Skeletal muscle tissue (tissue), 3 donors: ENCODE measurements at regions not wholly inside any gene's neighbourhood (a gene's known extent, or its start where the extent isn't known, plus 50 kb on each side); places are given as distances from the start of the nearest gene placed in this dataset.

Experiments
- H3K27ac ChIP-seq: one replicate; pipeline ENCODE4 v1.7.0; 2013; ENCODE audit warnings: mild to moderate bottlenecking, low read depth, low read length, inconsistent platforms
- H3K27me3 ChIP-seq, 3 donors: one replicate each; pipeline ENCODE4 v1.7.0; 2013; ENCODE audit warnings: low read length in 3 of 3; ENCODE audit not compliant: control insufficient read depth in 3 of 3, insufficient read depth in 3 of 3
- H3K36me3 ChIP-seq, 3 donors: one replicate each; pipeline ENCODE4 v1.7.0; 2013; ENCODE audit warnings: low read length in 3 of 3; ENCODE audit not compliant: control insufficient read depth in 3 of 3, insufficient read depth in 3 of 3
- H3K4me1 ChIP-seq, 3 donors: one replicate each; pipeline ENCODE4 v1.7.0; 2013; ENCODE audit warnings: low read length in 3 of 3, mild to moderate bottlenecking in 3 of 3; ENCODE audit not compliant: control insufficient read depth in 3 of 3, insufficient read depth in 3 of 3
- H3K4me3 ChIP-seq, 3 donors: one replicate each; pipeline ENCODE4 v1.7.0; 2013; ENCODE audit warnings: low read length in 3 of 3
- H3K9ac ChIP-seq, 3 donors: one replicate each; pipeline ENCODE4 v1.7.0; 2013; ENCODE audit warnings: low read length in 3 of 3, mild to moderate bottlenecking in 3 of 3, moderate library complexity in 2 of 3, low read depth in 1 of 3
- H3K9me3 ChIP-seq, 3 donors: one replicate each; pipeline ENCODE4 v1.7.0; 2013; ENCODE audit warnings: low read length in 3 of 3; ENCODE audit not compliant: control insufficient read depth in 3 of 3
- donor health status: Osteomylitis.

DNA sequence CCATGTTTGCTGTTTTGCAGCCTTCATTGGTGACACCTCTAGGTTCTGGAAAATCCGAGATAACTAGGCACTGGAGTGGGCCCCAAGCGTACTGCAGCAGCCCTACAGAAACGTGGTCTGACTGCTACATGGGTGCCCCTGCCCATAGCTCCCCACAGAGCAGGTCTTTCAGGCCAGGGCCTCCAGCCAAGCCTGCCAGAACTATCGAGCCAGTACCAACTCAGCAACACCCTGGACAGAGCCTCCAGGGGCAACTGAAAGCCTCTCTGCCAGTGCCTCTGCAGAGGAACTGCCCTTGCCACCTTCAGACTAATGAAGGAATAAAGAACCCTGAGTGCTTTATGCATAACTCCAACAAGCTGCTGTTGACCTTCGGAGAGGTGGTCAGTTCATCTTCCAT, 111.1 kb upstream of the PPP3CA start:
- H3K27ac ChIP-seq, result no peak overlapping the region
- H3K36me3 ChIP-seq, result no peaks in the 10 kb centered on the region
- no peak overlapping the region for H3K4me3 ChIP-seq
- no peaks in the 10 kb centered on the region for H3K4me1 ChIP-seq
- no peaks in the 10 kb centered on the region for H3K27me3 ChIP-seq
- no peak overlapping the region for H3K9ac ChIP-seq
- no peaks in the 10 kb centered on the region for H3K9me3 ChIP-seq

DNA sequence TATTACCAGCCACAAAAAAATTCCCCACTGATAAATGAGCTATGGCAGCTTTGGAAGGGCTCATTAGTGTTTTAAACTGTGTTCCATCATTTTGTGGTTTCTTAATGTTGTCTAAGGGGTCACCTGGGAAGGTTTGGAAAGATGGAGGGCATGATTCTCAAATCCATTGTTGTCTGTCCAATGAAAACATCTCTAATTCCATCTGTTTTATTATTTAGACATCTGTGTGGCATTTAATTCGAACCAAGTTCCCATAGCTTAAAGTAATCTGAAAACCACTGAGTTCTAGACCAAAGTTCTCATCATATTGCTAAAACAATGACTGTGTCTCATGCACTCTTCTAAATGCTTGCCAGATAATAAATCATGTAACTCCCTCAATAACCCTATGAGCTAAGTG, 103.8 kb upstream of the PPP3CA start:
- Histone ChIP-seq H3K27ac (no peak overlapping the region), H3K9ac (no peak overlapping the region), H3K9me3 (no peaks in the 10 kb centered on the region), H3K4me1 (no peaks in the 10 kb centered on the region), H3K27me3 (no peaks in the 10 kb centered on the region), H3K4me3 (no peak overlapping the region), H3K36me3 (no peaks in the 10 kb centered on the region)

DNA sequence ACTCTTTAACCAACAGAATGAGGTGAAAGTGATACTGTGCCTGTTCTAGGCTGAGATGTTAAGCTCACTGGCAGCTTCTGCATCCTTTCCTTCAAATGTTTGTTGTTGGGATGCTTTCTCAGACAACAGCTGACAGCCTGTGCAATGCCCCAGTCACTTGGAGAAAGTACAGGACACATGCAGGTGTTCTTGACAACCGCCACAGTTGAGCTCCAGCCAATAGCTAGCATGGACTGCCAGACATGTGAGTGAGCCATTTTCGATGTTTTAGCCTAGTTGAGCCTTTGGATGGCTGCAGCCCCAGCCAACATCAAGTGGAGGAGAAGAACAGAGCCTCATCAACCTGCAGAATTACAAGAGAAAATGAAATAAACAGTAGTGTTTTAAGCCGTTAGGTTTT, 94.1 kb upstream of the PPP3CA start:
- H3K27me3 ChIP-seq, result no peaks in the 10 kb centered on the region
- no peaks in the 10 kb centered on the region for H3K9me3 ChIP-seq
- no peaks in the 10 kb centered on the region for H3K36me3 ChIP-seq
- H3K4me3 ChIP-seq, result no peak overlapping the region
- no peak overlapping the region for H3K9ac ChIP-seq
- no peak overlapping the region for H3K27ac ChIP-seq
- peaks cover 0 to 15% (median 3%) of the 10 kb centered on the region in 3 donors for H3K4me1 ChIP-seq

DNA sequence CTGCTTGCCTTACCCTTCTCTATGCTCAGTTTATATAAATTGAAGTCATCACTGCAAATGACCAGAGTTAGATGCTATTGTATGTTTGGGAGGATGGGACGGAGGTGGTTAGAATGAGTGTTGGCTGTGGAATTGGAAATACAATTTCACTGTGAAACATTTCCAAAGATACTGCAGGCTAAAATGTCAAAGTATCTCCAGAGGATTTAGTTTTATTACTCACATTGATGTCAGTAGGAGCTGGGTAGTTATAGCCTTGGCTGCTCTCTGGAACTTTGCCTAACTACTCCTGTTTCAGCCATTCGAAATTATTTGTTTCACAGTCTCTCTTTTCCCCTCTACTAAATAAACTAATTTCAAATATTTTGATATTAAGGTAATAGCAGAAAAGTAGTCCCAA, 92.6 kb upstream of the PPP3CA start:
- Histone ChIP-seq H3K4me1 (peaks cover 0 to 15% (median 3%) of the 10 kb centered on the region in 3 donors), H3K36me3 (no peaks in the 10 kb centered on the region), H3K27me3 (no peaks in the 10 kb centered on the region), H3K4me3 (no peak overlapping the region), H3K9ac (no peak overlapping the region), H3K9me3 (no peaks in the 10 kb centered on the region), H3K27ac (no peak overlapping the region)

DNA sequence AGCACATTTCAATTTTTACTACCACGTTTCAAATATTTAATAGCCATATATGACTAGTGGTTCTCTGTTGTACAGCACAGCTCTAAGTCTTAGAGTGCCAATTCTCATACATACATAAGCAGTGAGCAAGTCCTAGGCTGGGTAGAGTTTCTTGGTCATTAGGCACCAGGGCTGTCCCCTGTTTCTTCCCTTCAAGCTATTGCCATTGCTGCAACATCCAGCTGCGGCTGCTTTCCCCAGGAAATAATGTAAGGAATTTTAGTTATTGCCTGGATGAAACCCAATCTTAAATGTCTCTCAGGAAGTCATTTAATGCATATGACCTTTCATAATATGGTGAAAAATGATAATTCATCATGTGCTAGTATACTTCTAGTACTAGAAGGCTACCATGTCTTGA, 74.1 kb upstream of the PPP3CA start:
- no peaks in the 10 kb centered on the region for H3K27me3 ChIP-seq
- no peak overlapping the region for H3K9ac ChIP-seq
- no peaks in the 10 kb centered on the region for H3K4me1 ChIP-seq
- no peak overlapping the region for H3K27ac ChIP-seq
- no peaks in the 10 kb centered on the region for H3K36me3 ChIP-seq
- no peak overlapping the region for H3K4me3 ChIP-seq
- no peaks in the 10 kb centered on the region for H3K9me3 ChIP-seq

DNA sequence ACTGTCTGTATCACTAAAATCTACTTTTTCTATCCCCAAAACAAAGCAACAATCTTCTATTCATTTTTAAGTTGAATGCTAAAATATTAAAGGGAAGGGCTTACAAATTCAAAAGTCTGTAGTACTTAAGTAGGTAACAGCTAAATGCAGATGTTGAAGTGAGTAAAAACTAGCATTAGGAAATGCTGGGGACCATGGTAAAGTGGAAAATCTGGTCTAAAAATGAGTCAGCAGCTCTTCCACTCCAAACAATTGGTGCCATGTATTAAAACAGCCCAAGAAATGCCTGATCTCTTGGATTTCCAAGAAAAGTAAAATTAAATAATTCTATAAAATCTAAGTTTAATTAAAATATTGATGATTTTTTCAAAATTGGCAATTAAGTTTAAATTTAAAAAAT, 73.3 kb upstream of the PPP3CA start:
- no peaks in the 10 kb centered on the region for H3K36me3 ChIP-seq
- no peaks in the 10 kb centered on the region for H3K9me3 ChIP-seq
- no peak overlapping the region for H3K27ac ChIP-seq
- peaks cover 0 to 5% (median 5%) of the 10 kb centered on the region in 3 donors for H3K4me1 ChIP-seq
- no peaks in the 10 kb centered on the region for H3K27me3 ChIP-seq
- H3K4me3 ChIP-seq, result no peak overlapping the region
- H3K9ac ChIP-seq, result no peak overlapping the region

DNA sequence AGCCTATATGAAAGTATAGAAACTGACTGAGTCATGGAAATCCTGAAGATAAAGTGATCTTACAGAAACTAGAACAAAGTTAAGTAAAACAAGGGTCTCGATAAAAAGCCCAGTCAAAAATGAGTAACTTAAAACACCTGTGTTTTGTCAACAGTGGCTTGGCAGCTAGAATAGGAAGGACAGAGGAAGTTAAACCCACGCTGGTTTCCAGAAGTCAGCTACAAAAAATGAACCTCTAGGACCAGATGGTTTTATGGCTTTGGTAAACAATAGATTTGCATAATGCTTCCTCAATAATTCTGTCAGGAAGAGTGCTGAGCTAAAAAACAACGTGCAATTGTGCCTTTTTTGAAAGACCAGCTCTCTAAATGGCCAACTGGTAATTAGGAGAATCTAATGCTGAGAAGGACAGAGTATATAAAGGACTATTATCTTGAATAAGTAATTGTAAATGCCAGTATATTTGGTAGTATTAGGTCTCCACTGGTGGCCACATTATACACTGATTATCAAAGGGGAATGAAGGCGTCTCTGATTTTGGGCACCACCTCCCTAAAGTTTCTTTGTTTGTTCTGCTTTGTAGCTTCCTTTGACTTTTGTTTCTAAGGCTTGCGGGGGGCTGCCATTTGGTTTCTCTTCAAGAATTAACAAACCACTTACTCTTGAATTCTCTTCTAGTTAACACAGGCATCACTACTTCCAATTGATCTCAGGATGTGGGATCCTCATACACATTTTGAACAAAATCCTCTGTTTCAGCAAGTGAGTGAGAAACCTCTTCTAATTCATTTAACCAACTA, 72.2 kb upstream of the PPP3CA start:
- Histone ChIP-seq H3K27me3 (no peaks in the 10 kb centered on the region), H3K9me3 (no peaks in the 10 kb centered on the region), H3K4me1 (peaks cover 0 to 5% (median 5%) of the 10 kb centered on the region in 3 donors), H3K27ac (no peak overlapping the region), H3K9ac (no peak overlapping the region), H3K36me3 (no peaks in the 10 kb centered on the region), H3K4me3 (no peak overlapping the region)

DNA sequence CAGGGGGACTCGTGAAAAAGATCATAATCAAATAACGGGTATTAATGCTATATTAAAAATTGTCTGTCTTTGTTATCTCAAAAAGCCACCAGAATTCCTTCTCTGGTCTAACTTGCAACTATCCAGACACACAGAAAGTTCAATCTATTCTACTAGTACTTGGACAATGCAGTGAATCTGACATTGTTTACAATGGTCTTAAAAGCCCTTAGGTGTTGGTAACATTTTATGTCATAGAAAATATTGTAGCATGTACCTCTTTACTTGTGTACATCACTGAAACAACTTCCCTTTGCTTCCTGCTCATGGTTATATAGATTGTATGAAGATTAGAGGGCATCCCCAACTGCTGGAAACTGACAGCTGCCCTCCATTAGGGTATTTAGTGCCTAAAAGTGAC, 71.1 kb upstream of the PPP3CA start:
- Histone ChIP-seq H3K27me3 (no peaks in the 10 kb centered on the region), H3K36me3 (no peaks in the 10 kb centered on the region), H3K4me1 (peaks cover 0 to 5% (median 5%) of the 10 kb centered on the region in 3 donors), H3K4me3 (no peak overlapping the region), H3K9ac (no peak overlapping the region), H3K9me3 (no peaks in the 10 kb centered on the region), H3K27ac (no peak overlapping the region)

DNA sequence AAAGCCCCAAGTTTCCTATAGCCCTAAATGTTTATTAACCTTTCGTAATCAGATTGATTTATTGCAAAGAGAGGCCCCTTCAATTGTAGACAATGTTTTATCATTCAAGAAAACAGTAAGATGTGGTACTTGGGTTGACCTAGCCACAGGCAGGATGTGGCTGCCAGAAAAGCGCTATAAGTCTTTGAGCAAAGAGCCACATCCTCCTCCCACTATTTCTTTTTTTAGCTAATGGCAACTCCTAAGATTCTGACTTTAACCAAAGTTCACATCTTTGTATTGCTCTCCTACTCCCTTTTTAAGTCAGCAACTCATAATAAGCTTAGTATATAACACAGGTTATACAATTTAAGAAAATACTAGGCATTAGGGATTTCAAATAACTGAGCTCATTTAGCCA, 70.7 kb upstream of the PPP3CA start:
- Histone ChIP-seq H3K4me3 (no peak overlapping the region), H3K27me3 (no peaks in the 10 kb centered on the region), H3K9ac (no peak overlapping the region), H3K27ac (no peak overlapping the region), H3K36me3 (no peaks in the 10 kb centered on the region), H3K4me1 (peaks cover 0 to 5% (median 5%) of the 10 kb centered on the region in 3 donors), H3K9me3 (no peaks in the 10 kb centered on the region)

DNA sequence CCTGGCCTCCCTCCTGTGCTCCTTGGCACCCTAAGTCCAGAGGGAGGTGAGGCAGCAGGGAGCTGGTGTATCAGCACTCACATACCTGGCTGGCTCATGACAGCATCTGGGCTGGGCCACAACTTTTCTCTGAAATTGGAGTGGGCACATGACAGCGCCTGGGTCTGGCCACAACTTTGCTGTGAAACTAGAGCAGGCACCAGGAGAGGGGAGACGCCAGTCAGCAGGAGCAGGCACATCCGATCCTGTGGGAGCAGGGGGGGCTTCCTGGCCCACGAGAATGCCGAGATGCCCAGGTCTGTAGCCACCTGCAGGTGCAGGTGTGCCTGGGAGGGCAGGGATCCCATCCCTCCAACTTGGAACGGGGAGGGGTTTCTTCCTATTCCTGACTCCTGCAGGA, 69.7 kb upstream of the PPP3CA start:
- H3K27ac ChIP-seq, result no peak overlapping the region
- peaks cover 0 to 5% (median 5%) of the 10 kb centered on the region in 3 donors for H3K4me1 ChIP-seq
- no peaks in the 10 kb centered on the region for H3K36me3 ChIP-seq
- no peak overlapping the region for H3K4me3 ChIP-seq
- H3K9ac ChIP-seq, result no peak overlapping the region
- no peaks in the 10 kb centered on the region for H3K9me3 ChIP-seq
- no peaks in the 10 kb centered on the region for H3K27me3 ChIP-seq
